GM10248 (cell line): ENCODE measurements at regions not wholly inside any gene's neighbourhood (a gene's known extent, or its start where the extent isn't known, plus 50 kb on each side); places are given as distances from the start of the nearest gene placed in this dataset.
"Not testable (repeated sequence)": the region's sequence is repeated elsewhere in the genome, so short reads cannot be mapped to it uniquely, and the experiment has no call there.

ENCODE experiments used
- CTCF ChIA-PET: fragments of 300-600 bp; sonication (Branson Sonifier 250); formaldehyde crosslinking; extraction: SDS; loops from one replicate; lab custom pipeline; 2021; ENCODE audit warnings: antibody characterized with exemption; lab: Yijun Ruan, JAX
- POLR2A ChIA-PET: fragments of 350-650 bp; sonication (Branson Sonifier 250); formaldehyde crosslinking; extraction: SDS; loops from one replicate; lab custom pipeline; 2020; ENCODE audit warnings: antibody characterized with exemption; lab: Yijun Ruan, JAX
- DNase-seq: peaks from one replicate; pipeline ENCODE4 v3.0.0; 2012; ENCODE audit errors: extremely low spot score
- CTCF ChIP-seq: IDR thresholded peaks from 2 replicates; pipeline ENCODE4 v1.5.1; 2012; ENCODE audit warnings: mild to moderate bottlenecking, low read depth; ENCODE audit errors: extremely low read depth, missing control alignments, control extremely low read depth

DNA sequence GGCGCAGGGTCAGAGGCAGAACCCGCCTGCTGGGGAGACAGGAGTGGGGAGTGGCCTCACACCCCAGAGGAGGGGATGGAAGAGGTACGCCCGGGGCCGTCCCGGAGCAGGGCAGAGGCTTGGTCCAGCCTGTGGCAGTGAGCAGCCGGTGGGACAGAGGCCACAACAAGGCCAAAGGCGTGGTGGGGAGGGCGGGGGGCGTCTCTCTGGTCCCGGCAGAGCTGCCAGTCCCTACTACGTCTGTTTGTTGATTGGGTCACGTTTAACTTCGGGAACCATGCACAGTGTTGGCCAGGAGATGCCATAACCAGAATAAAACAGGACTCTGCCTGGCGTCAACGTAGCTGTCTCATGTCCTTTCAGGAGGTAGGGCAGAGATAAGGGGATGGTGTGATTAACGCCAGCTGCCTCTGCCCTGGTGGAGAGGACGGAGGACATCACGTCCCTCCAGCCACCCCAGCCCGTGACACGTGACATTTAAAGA is 192.8 kb downstream of the BANP start:
- POLR2A ChIA-PET: no interaction called here
- no peak for TF ChIP-seq CTCF
- CTCF ChIA-PET: no interaction called here
- DNase-seq: no peak

DNA sequence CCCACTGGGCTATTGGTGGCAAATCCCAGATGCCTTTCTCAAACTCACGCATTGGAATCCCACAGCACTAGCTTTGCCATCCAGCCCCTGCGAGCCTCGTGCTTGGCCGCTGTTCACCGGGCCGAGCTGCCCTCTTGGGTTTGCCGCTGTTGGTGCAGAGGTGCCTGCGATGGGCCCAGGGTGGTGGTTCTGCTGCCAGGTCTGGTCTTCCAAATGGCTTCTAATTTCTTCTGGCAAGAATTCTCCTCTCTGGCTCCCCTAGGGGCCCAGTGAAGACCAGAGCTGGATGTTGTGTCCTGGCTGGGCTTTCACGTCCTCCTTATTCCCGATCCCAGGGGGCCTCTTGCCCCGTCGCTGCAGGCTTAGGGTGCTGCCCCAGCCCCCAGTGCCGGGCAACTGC is 194.1 kb downstream of the BANP start:
- POLR2A ChIA-PET, CTCF ChIA-PET, DNase-seq: not testable (repeated sequence)

- CTCF ChIA-PET, POLR2A ChIA-PET, DNase-seq: not testable (repeated sequence)
These were observed 194.7 kb downstream of the BANP start for GRCh38 chr16:88145824-88146405.

GRCh38 chr16:88148078-88148477 is 196.8 kb downstream of the BANP start:
- DNase-seq, CTCF ChIA-PET, POLR2A ChIA-PET: not testable (repeated sequence)

- POLR2A ChIA-PET, CTCF ChIA-PET, DNase-seq: not testable (repeated sequence)
These were observed 197.4 kb downstream of the BANP start for GRCh38 chr16:88148682-88149081.

GRCh38 chr16:88149158-88149603 is 197.9 kb downstream of the BANP start:
- CTCF ChIA-PET, POLR2A ChIA-PET, DNase-seq: not testable (repeated sequence)

DNA sequence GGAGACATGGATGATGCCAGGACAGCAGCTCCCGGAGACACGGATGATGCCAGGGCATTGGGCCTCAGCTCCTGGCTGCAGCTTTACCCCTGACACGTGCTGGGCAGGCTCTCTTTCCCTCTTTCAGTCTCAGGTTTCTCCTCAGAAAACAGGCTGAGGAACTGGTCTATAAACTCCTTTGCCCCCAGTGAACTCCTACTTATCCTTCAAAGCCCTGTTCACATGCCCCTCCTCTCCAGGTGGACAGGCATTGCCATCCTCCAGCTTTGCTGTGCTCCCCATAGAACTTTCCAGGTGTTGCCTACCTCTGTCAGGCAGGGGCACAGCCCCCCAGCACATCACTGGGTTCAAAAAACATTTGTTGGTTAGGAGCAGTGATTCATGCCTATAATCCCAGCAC is 198.4 kb downstream of the BANP start:
- DNase-seq, POLR2A ChIA-PET, CTCF ChIA-PET: not testable (repeated sequence)

GRCh38 chr16:88150456-88151128 is 199.4 kb downstream of the BANP start:
- POLR2A ChIA-PET, DNase-seq, CTCF ChIA-PET: not testable (repeated sequence)

DNA sequence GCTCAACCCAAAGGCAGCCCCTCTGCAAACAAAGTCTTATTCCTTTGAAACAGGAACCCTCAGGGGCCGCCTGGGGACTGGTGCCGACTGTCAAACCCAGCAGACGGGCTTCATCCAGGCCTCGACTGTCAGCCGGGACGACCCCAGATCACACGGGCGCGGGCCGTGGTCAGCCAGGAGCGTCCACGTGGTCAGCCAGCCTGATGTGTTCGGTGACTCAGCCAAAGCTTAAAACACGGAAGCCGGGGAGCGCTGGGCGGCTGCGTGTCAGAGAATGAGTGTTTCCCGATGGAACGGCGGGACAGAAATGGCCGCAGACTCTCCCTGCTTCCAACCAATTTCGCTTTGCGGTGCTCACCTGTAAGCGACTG is 199.9 kb downstream of the BANP start:
- POLR2A ChIA-PET, DNase-seq, CTCF ChIA-PET: not testable (repeated sequence)

- CTCF ChIA-PET, POLR2A ChIA-PET, DNase-seq: not testable (repeated sequence)
These were observed 200.9 kb downstream of the BANP start for GRCh38 chr16:88151859-88152843.

DNA sequence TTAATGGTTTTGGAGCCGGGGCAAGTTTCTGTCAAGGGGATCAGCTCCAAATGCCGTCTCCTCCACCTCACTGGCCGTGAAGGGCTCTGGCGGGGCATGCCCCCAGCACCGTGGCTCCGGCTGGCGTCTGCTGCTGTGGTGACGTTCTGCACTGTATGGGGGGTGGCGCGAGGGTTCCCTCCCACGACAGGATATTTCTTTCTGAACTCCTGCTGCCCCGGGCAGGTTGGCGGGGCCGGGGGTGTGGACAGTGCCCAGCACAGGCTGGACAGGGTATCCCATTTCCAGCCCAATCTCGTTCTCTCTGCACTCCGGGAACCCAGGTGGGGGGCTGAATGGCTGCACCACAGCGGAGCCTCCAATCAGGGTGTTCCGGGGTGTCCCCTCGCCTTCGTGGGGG is 201.6 kb downstream of the BANP start:
- POLR2A ChIA-PET, CTCF ChIA-PET: not testable (repeated sequence)

DNA sequence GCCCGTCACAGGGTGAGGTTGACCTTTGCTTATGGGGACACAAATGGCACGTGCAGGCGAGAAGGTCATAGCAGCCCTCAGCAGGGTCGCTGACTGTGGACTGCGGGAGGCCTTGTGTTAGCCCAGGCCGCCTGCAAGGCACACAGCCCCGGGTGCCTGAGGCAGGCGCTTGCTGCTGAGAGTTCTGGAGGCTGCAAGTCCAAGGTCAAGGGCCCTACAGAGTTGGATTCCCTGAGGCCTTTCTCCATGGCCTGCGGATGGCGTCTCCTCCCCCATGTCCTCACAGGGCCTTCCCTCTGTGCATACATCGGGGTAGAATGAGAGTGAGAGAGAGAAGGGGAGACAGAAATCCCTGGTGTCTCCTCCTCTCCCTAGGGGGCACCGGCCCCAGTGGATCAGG is 202.3 kb downstream of the BANP start:
- CTCF ChIA-PET, DNase-seq, POLR2A ChIA-PET: not testable (repeated sequence)

More for the DNA sequence above, 201.6 kb downstream of the BANP start:
- not testable (repeated sequence) for DNase-seq

DNA sequence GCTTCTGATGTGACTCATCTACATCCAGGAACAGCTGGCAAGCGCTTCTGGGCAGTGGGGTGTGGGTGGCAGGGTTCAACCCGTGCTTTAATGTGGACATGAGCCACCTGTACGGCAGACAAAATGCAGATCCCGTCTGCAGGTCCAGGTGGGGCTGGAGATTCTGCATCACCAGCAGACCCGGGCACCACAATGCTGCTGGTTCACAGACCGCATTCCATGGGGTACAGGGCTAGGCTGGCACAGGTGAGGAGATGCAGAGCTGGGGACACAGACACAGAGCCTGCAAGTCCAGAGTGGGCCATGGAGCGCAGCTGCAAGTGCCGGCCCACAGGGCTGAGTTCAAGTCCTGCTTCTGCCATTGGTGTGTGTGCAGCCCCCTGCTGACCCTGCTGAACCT is 203.7 kb downstream of the BANP start:
- DNase-seq, CTCF ChIA-PET, POLR2A ChIA-PET: not testable (repeated sequence)

- DNase-seq, POLR2A ChIA-PET, CTCF ChIA-PET: not testable (repeated sequence)
These were observed 204.4 kb downstream of the BANP start for GRCh38 chr16:88155681-88156080.

GRCh38 chr16:88156640-88157283 is 205.5 kb downstream of the BANP start:
- DNase-seq, POLR2A ChIA-PET, CTCF ChIA-PET: not testable (repeated sequence)

GRCh38 chr16:88157686-88158085 is 206.5 kb downstream of the BANP start:
- POLR2A ChIA-PET, DNase-seq, CTCF ChIA-PET: not testable (repeated sequence)
